CD14-positive monocyte (primary cell): ENCODE measurements at regions not wholly inside any gene's neighbourhood (a gene's known extent, or its start where the extent isn't known, plus 50 kb on each side); places are given as distances from the start of the nearest gene placed in this dataset.

Experiments
- DNase-seq, 3 donors: peaks; one replicate each; pipeline ENCODE4 v3.0.0-alpha.2; 2011 to 2022
- H2AFZ ChIP-seq: 2 replicates; pipeline ENCODE4 v1.6.0; 2012; ENCODE audit warnings: mild to moderate bottlenecking, low read depth, low read length, inconsistent platforms; ENCODE audit not compliant: insufficient read depth, poor library complexity, severe bottlenecking
- H3K27ac ChIP-seq, 2 donors: 1 replicate in 1 of 2; 2 replicates in 1 of 2; pipeline ENCODE4 v1.5.1; 2012 to 2013; ENCODE audit warnings: low read length in 2 of 2, control low read depth in 1 of 2, inconsistent platforms in 1 of 2, low read depth in 1 of 2, mild to moderate bottlenecking in 1 of 2
- H3K27me3 ChIP-seq, 2 donors: one replicate each; pipeline versions ENCODE4 v1.6.0 to v1.6.1; 2011 to 2013; ENCODE audit warnings: low read length in 2 of 2; ENCODE audit not compliant: control insufficient read depth in 2 of 2, insufficient read depth in 2 of 2
- H3K36me3 ChIP-seq, 2 donors: replicated peaks in 1 of 2; 1 replicate in 1 of 2; 2 replicates in 1 of 2; pipeline versions ENCODE4 v1.5.1 to v1.6.1; 2012 to 2013; ENCODE audit warnings: low read length in 2 of 2, control low read depth in 1 of 2, inconsistent platforms in 1 of 2, mild to moderate bottlenecking in 1 of 2; ENCODE audit not compliant: insufficient read depth in 2 of 2, control insufficient read depth in 1 of 2
- H3K4me1 ChIP-seq, 2 donors: 1 replicate in 1 of 2; 2 replicates in 1 of 2; pipeline versions ENCODE4 v1.5.1 to v1.6.1; 2012 to 2013; ENCODE audit warnings: low read length in 2 of 2, control low read depth in 1 of 2, inconsistent platforms in 1 of 2, mild to moderate bottlenecking in 1 of 2, moderate library complexity in 1 of 2; ENCODE audit not compliant: insufficient read depth in 2 of 2, control insufficient read depth in 1 of 2
- H3K4me2 ChIP-seq: replicated peaks from 2 replicates; pipeline ENCODE3; 2012; ENCODE audit warnings: low read length, moderate library complexity, mild to moderate bottlenecking; ENCODE audit not compliant: poor library complexity, severe bottlenecking; ENCODE audit errors: extremely low read depth
- H3K4me3 ChIP-seq, 3 experiments: fragments of 200-600 bp in 1 of 3; sonication (generic) in 1 of 3; replicated peaks in 1 of 3; 1 replicate in 2 of 3; 2 replicates in 1 of 3; pipeline ENCODE4 v1.5.1; 2011 to 2013; ENCODE audit warnings: low read length in 3 of 3, mild to moderate bottlenecking in 3 of 3, control low read depth in 2 of 3, low read depth in 2 of 3, inconsistent platforms in 1 of 3, moderate library complexity in 1 of 3
- H3K79me2 ChIP-seq: 2 replicates; pipeline ENCODE4 v1.6.0; 2012; ENCODE audit warnings: mild to moderate bottlenecking, control low read depth, inconsistent platforms, low read length, moderate library complexity; ENCODE audit not compliant: insufficient read depth
- H3K9ac ChIP-seq: 2 replicates; pipeline ENCODE4 v1.6.0; 2017; ENCODE audit warnings: low read length, mild to moderate bottlenecking; ENCODE audit not compliant: insufficient read depth, poor library complexity, severe bottlenecking
- H3K9me3 ChIP-seq, 2 donors: replicated peaks in 1 of 2; 1 replicate in 1 of 2; 2 replicates in 1 of 2; pipeline versions ENCODE4 v1.5.1 to v1.6.1; 2012 to 2013; ENCODE audit warnings: low read length in 2 of 2, control low read depth in 1 of 2; ENCODE audit not compliant: control insufficient read depth in 1 of 2, insufficient read depth in 1 of 2
- H4K20me1 ChIP-seq: 2 replicates; pipeline ENCODE4 v1.6.0; 2012; ENCODE audit warnings: mild to moderate bottlenecking, low read length, control low read depth, moderate library complexity; ENCODE audit not compliant: insufficient read depth
- H3K27ac Mint-ChIP-seq, 7 donors: one replicate each; pipeline ENCODE4 v1.8.0; 2020; ENCODE audit warnings: mild to moderate bottlenecking in 7 of 7, mixed read lengths in 7 of 7, moderate library complexity in 6 of 7, inconsistent platforms in 2 of 7
- H3K27me3 Mint-ChIP-seq, 3 donors: one replicate each; pipeline ENCODE4 v1.8.0; 2021 to 2022; ENCODE audit warnings: low read depth in 3 of 3, mild to moderate bottlenecking in 3 of 3, mixed read lengths in 3 of 3, moderate library complexity in 3 of 3, inconsistent platforms in 1 of 3
- H3K36me3 Mint-ChIP-seq, 2 donors: one replicate each; pipeline ENCODE4 v1.8.0; 2020; ENCODE audit warnings: mixed read lengths in 2 of 2, inconsistent platforms in 1 of 2, mild to moderate bottlenecking in 1 of 2
- H3K4me1 Mint-ChIP-seq: one replicate; pipeline ENCODE4 v1.8.0; 2020; ENCODE audit warnings: mild to moderate bottlenecking, mixed read lengths
- H3K4me3 Mint-ChIP-seq, 2 donors: one replicate each; pipeline ENCODE4 v1.8.0; 2020; ENCODE audit warnings: mild to moderate bottlenecking in 2 of 2, mixed read lengths in 2 of 2, moderate library complexity in 1 of 2
- H3K9me3 Mint-ChIP-seq, 7 donors: one replicate each; pipeline ENCODE4 v1.8.0; 2020 to 2022; ENCODE audit warnings: mixed read lengths in 7 of 7, mild to moderate bottlenecking in 6 of 7, moderate library complexity in 6 of 7, inconsistent platforms in 2 of 7
- whole genome bisulfite sequencing: methylation state at CpG from one replicate; pipeline ENCODE4 v1.1.5; 2013; ENCODE audit warnings: missing lambda C conversion rate; ENCODE audit not compliant: insufficient coverage; 5-methylcytosine and 5-hydroxymethylcytosine counted together
- intact Hi-C, 2 donors: fragments of 100-400 bp; cut with micrococcal nuclease; formaldehyde crosslinking; loops; one replicate each; pipeline versions ENCODE4 v1.15.0 to v1.15.1; 2023
- TF ChIP-seq, protein P1 (sequence below): fragments of 200-600 bp; IDR thresholded peaks from one replicate; pipeline ENCODE4 v1.8.0; 2022; ENCODE audit warnings: antibody characterized with exemption, mild to moderate bottlenecking

DNA sequence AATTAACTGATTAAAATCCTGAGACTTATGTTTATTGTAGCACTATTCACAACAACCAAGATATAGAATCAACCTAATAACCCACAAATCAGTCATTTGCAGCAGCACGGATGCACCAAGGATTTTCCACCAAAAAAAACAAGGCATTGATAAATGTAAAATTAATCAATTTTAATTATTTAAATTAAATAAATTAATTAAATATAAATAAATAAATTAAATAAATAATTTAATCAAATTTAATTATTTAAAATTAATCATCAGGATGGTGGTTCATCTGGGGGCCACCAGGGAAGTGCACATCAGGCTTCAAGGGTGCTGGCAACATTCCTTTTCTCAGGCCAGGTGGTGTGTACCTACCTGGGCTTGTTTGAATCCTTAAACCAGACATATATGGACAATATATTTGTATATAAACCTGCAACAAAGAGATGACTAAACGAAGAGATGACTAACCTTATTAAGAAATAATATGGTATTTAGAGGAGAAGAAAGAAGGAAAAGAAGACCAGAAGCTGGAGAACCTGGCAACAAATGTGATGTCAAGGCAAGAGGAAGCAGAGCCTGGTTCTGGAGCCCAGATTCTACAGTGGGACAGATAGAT, 89.2 kb downstream of the CD164 start:
- Mint-ChIP-seq H3K27me3 (peaks cover 4 to 11% (median 5%) of the 10 kb centered on the region in 3 donors), H3K9me3 (no peaks in the 10 kb centered on the region), H3K4me3 (no peak overlapping the region), H3K36me3 (no peaks in the 10 kb centered on the region), H3K4me1 (peaks cover 24% of the 10 kb centered on the region), H3K27ac (peak overlapping the region in 1 of 7 donors; percentile 38)
- Histone ChIP-seq H2AFZ (no peak overlapping the region), H3K79me2 (no peaks in the 10 kb centered on the region), H3K9ac (no peak overlapping the region), H3K4me1 (peaks cover 5% of the 10 kb centered on the region in 2 donors), H4K20me1 (no peaks in the 10 kb centered on the region), H3K9me3 (no peaks in the 10 kb centered on the region), H3K27me3 (no peaks in the 10 kb centered on the region), H3K27ac (no peak overlapping the region), H3K4me2 (no peak overlapping the region), H3K36me3 (no peaks in the 10 kb centered on the region), H3K4me3 (no peak overlapping the region)
- no CpG with 5 or more reads among the region's 2 CpGs for WGBS
- no peak for DNase-seq
- TF ChIP-seq, protein P1, sequence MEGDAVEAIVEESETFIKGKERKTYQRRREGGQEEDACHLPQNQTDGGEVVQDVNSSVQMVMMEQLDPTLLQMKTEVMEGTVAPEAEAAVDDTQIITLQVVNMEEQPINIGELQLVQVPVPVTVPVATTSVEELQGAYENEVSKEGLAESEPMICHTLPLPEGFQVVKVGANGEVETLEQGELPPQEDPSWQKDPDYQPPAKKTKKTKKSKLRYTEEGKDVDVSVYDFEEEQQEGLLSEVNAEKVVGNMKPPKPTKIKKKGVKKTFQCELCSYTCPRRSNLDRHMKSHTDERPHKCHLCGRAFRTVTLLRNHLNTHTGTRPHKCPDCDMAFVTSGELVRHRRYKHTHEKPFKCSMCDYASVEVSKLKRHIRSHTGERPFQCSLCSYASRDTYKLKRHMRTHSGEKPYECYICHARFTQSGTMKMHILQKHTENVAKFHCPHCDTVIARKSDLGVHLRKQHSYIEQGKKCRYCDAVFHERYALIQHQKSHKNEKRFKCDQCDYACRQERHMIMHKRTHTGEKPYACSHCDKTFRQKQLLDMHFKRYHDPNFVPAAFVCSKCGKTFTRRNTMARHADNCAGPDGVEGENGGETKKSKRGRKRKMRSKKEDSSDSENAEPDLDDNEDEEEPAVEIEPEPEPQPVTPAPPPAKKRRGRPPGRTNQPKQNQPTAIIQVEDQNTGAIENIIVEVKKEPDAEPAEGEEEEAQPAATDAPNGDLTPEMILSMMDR, result no peak
- intact Hi-C loops, result loop anchor here in 1 of 2 donors (5.0 kb wide), 1 partner anchor 96 kb away; no protein-coding TSS in a partner anchor

- Mint-ChIP-seq H3K9me3 (no peaks in the 10 kb centered on the region), H3K4me3 (no peak overlapping the region), H3K36me3 (no peaks in the 10 kb centered on the region), H3K27ac (peak overlapping the region in 1 of 7 donors; percentile 50), H3K27me3 (peaks cover 4 to 11% (median 7%) of the 10 kb centered on the region in 3 donors), H3K4me1 (peaks cover 20% of the 10 kb centered on the region)
- Histone ChIP-seq H3K36me3 (no peaks in the 10 kb centered on the region), H2AFZ (no peak overlapping the region), H4K20me1 (no peaks in the 10 kb centered on the region), H3K27me3 (no peaks in the 10 kb centered on the region), H3K9ac (no peak overlapping the region), H3K9me3 (no peaks in the 10 kb centered on the region), H3K79me2 (no peaks in the 10 kb centered on the region), H3K4me3 (no peak overlapping the region), H3K4me1 (peaks cover 5% of the 10 kb centered on the region in 2 donors), H3K27ac (no peak overlapping the region), H3K4me2 (no peak overlapping the region)
- intact Hi-C loops, result loop anchor here in 1 of 2 donors (5.0 kb wide), 1 partner anchor 95 kb away; no protein-coding TSS in a partner anchor
- DNase-seq, result no peak
- TF ChIP-seq, protein P1, result no peak
- 81% methylated on average over 2 of the region's 2 CpGs for WGBS
These were observed 89.8 kb downstream of the CD164 start for GRCh38 chr6:109292420-109292819.
